DND-41 (cell line): ENCODE measurements at regions not wholly inside any gene's neighbourhood (a gene's known extent, or its start where the extent isn't known, plus 50 kb on each side); places are given as distances from the start of the nearest gene placed in this dataset.

Source experiments
- ATAC-seq: fragments of 200-7000 bp; cut with Tn5 transposase; 3 replicates; pipeline ENCODE4 v1.9.1; 2021; ENCODE audit warnings: low read depth; ENCODE audit not compliant: insufficient read depth
- DNase-seq: peaks from one replicate; pipeline ENCODE4 v3.0.0-alpha.2; 2020
- H2AFZ ChIP-seq: 2 replicates; pipeline ENCODE4 v1.6.0; 2012; ENCODE audit warnings: low read depth, low read length
- H3K27ac ChIP-seq: 2 replicates; pipeline ENCODE4 v1.5.1; 2012; ENCODE audit warnings: low read length, inconsistent platforms
- H3K27me3 ChIP-seq: fragments of 200-600 bp; sonication (generic); 2 replicates; pipeline ENCODE4 v1.6.0; 2012; ENCODE audit warnings: low read length, mild to moderate bottlenecking, inconsistent platforms; ENCODE audit not compliant: insufficient read depth, poor library complexity
- H3K36me3 ChIP-seq: 2 replicates; pipeline ENCODE4 v1.5.1; 2012; ENCODE audit warnings: low read length, inconsistent platforms; ENCODE audit not compliant: insufficient read depth
- H3K4me1 ChIP-seq: 2 replicates; pipeline ENCODE4 v1.5.1; 2012; ENCODE audit warnings: mild to moderate bottlenecking, low read length; ENCODE audit not compliant: insufficient read depth
- H3K4me2 ChIP-seq: 2 replicates; pipeline ENCODE4 v1.6.0; 2012; ENCODE audit warnings: mild to moderate bottlenecking, moderate library complexity, low read length, inconsistent platforms; ENCODE audit not compliant: insufficient read depth
- H3K4me3 ChIP-seq, 2 experiments: fragments of 200-600 bp in 1 of 2; shearing (Covaris generic) in 1 of 2; 2 replicates each; pipeline ENCODE4 v1.5.1; 2012 to 2016; ENCODE audit warnings: inconsistent platforms in 2 of 2, low read length in 2 of 2, mild to moderate bottlenecking in 2 of 2, low read depth in 1 of 2, moderate library complexity in 1 of 2
- H3K79me2 ChIP-seq: 2 replicates; pipeline ENCODE4 v1.6.0; 2012; ENCODE audit warnings: low read length, inconsistent platforms; ENCODE audit not compliant: insufficient read depth
- H3K9ac ChIP-seq: 2 replicates; pipeline ENCODE4 v1.6.0; 2012; ENCODE audit warnings: low read depth, mild to moderate bottlenecking, inconsistent platforms, low read length, moderate library complexity
- H3K9me3 ChIP-seq: 2 replicates; pipeline ENCODE4 v1.5.1; 2012; ENCODE audit warnings: low read length, moderate library complexity, mild to moderate bottlenecking, inconsistent platforms; ENCODE audit not compliant: insufficient read depth, severe bottlenecking
- H4K20me1 ChIP-seq: 2 replicates; pipeline ENCODE4 v1.6.0; 2012; ENCODE audit warnings: low read length; ENCODE audit not compliant: insufficient read depth
- CTCF ChIP-seq: IDR thresholded peaks from 2 replicates; pipeline ENCODE4 v1.5.1; 2012; ENCODE audit warnings: borderline replicate concordance, low read length, moderate library complexity, mild to moderate bottlenecking; ENCODE audit not compliant: poor library complexity, severe bottlenecking; ENCODE audit errors: extremely low read depth
- EZH2 ChIP-seq: IDR thresholded peaks from 3 replicates; pipeline ENCODE4 v1.6.1; 2012; ENCODE audit warnings: borderline replicate concordance, low read depth, mild to moderate bottlenecking, moderate library complexity, low read length, inconsistent platforms; ENCODE audit not compliant: severe bottlenecking

GRCh38 chr5:42953041-42953440 is 87.1 kb downstream of the ANXA2R start:
- no peak for ATAC-seq
- no peaks in the 10 kb centered on the region for H3K79me2 ChIP-seq
- H3K36me3 ChIP-seq: no peaks in the 10 kb centered on the region
- H4K20me1 ChIP-seq: no peaks in the 10 kb centered on the region
- H3K9me3 ChIP-seq: no peaks in the 10 kb centered on the region
- no peak overlapping the region for H2AFZ ChIP-seq
- no peak for TF ChIP-seq CTCF
- TF ChIP-seq EZH2: no peak
- H3K4me2 ChIP-seq: no peak overlapping the region
- no peaks in the 10 kb centered on the region for H3K27me3 ChIP-seq
- H3K4me3 ChIP-seq: no peak overlapping the region
- DNase-seq: no peak
- no peaks in the 10 kb centered on the region for H3K4me1 ChIP-seq
- H3K9ac ChIP-seq: no peak overlapping the region
- H3K27ac ChIP-seq: no peak overlapping the region

GRCh38 chr5:42952578-42952974 is 87.5 kb downstream of the ANXA2R start:
- no peak for ATAC-seq
- Histone ChIP-seq H3K27ac (no peak overlapping the region), H3K4me2 (no peak overlapping the region), H4K20me1 (no peaks in the 10 kb centered on the region), H3K9ac (no peak overlapping the region), H3K27me3 (no peaks in the 10 kb centered on the region), H3K9me3 (no peaks in the 10 kb centered on the region), H3K79me2 (no peaks in the 10 kb centered on the region), H3K4me1 (no peaks in the 10 kb centered on the region), H3K4me3 (no peak overlapping the region), H2AFZ (no peak overlapping the region), H3K36me3 (no peaks in the 10 kb centered on the region)
- TF ChIP-seq CTCF (no peak), EZH2 (no peak)
- DNase-seq: no peak

GRCh38 chr5:42951293-42951840 is 88.8 kb downstream of the ANXA2R start:
- no peaks in the 10 kb centered on the region for H3K36me3 ChIP-seq
- H3K4me1 ChIP-seq: no peaks in the 10 kb centered on the region
- no peak for ATAC-seq
- H3K4me3 ChIP-seq: no peak overlapping the region
- H3K27ac ChIP-seq: no peak overlapping the region
- no peaks in the 10 kb centered on the region for H3K79me2 ChIP-seq
- no peaks in the 10 kb centered on the region for H3K27me3 ChIP-seq
- H2AFZ ChIP-seq: no peak overlapping the region
- no peak for DNase-seq
- TF ChIP-seq EZH2: no peak
- no peak for TF ChIP-seq CTCF
- H3K9ac ChIP-seq: no peak overlapping the region
- H3K9me3 ChIP-seq: no peaks in the 10 kb centered on the region
- H4K20me1 ChIP-seq: no peaks in the 10 kb centered on the region
- no peak overlapping the region for H3K4me2 ChIP-seq
